Tibial nerve (tissue), 3 donors: ENCODE measurements at regions not wholly inside any gene's neighbourhood (a gene's known extent, or its start where the extent isn't known, plus 50 kb on each side); places are given as distances from the start of the nearest gene placed in this dataset.

Source experiments
- CTCF ChIP-seq, 5 experiments: fragments of 200-600 bp in 3 of 5; fragments of 450-650 bp in 2 of 5; sonication (generic) in 3 of 5; IDR thresholded peaks; one replicate each; pipeline ENCODE4 v1.5.1; 2016 to 2019; ENCODE audit warnings: antibody characterized with exemption in 5 of 5, mild to moderate bottlenecking in 3 of 5, moderate library complexity in 2 of 5
- POLR2A ChIP-seq, 2 donors: fragments of 450-650 bp; IDR thresholded peaks; one replicate each; pipeline ENCODE4 v1.6.1; 2017; ENCODE audit warnings: antibody characterized with exemption in 2 of 2, mild to moderate bottlenecking in 2 of 2, moderate library complexity in 2 of 2

GRCh38 chr12:89941436-89941835 is 232.8 kb upstream of the ATP2B1 start:
- TF ChIP-seq CTCF (IDR thresholded peaks at IDR 0.05) (no peak), POLR2A (IDR thresholded peaks at IDR 0.05) (no peak)
